ENCODE measurements at regions not wholly inside any gene's neighbourhood (a gene's known extent, or its start where the extent isn't known, plus 50 kb on each side); places are given as distances from the start of the nearest gene placed in this dataset.
"Not testable (repeated sequence)": the region's sequence is repeated elsewhere in the genome, so short reads cannot be mapped to it uniquely, and the experiment has no call there.

DNA sequence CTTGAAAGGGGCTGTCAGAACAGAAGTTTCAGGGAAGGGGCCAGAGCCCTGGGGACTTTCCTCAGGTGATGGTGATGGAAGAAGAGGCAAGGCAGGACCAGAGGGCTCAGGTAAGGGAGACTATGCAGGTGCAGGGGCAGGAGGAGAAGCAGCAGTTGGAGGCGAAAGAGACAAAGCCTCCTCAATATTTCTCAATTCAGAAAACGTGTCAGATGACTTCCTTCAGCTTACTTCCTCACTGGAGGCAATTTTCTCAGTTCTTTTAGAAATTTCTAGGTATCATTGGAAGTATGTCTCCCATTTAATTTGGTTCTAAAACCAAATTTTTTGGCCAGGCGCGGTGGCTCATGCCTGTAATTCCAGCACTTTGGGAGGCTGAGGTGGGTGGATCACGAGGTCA lies 112.4 kb downstream of the PPIAL4G start:
- not testable (repeated sequence) for H4K20me1 ChIP-seq (ENCODE audit: insufficient read depth, low read depth, low read length); H3K4me2 ChIP-seq (ENCODE audit: low read depth, low read length, poor library complexity, severe bottlenecking); H3K79me2 ChIP-seq (ENCODE audit: low read length); DNase-seq; H3K4me1 ChIP-seq (ENCODE audit: low read length); H3K9me3 ChIP-seq (ENCODE audit: low read length); H3K9ac ChIP-seq (ENCODE audit: low read length); H2AFZ ChIP-seq (ENCODE audit: low read length); H3K36me3 ChIP-seq (ENCODE audit: insufficient read depth, low read length); H3K4me3 ChIP-seq (ENCODE audit: low read length); H3K9me2 ChIP-seq (replicated peaks; ENCODE audit: insufficient read depth, low read length); H3K27me3 ChIP-seq (ENCODE audit: low read length); H3K27ac ChIP-seq (ENCODE audit: low read length)

DNA sequence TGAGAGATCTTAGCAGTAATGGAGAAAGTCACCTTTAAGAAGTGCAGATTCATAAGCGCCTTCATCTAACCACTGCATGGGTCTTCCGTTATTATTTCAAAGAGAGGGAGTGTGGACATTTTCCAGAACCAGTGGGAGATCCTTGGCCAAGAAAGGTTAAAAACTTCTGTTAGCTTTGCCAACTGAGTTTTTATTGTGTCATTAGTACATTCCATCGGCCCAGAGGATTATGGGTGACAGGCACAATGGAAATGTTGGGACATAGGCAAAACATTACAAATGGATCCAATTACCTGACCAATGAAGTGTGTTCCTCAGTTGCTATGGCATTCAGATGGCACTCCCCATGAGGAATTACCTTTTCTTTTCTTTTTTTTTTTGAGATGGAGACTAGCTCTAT lies 115.5 kb downstream of the PPIAL4G start:
- H4K20me1 ChIP-seq (ENCODE audit: insufficient read depth, low read depth, low read length), result no peaks in the 10 kb centered on the region
- H3K4me3 ChIP-seq (ENCODE audit: low read length), result no peak overlapping the region
- H3K27me3 ChIP-seq (ENCODE audit: low read length), result no peaks in the 10 kb centered on the region
- H3K9me2 ChIP-seq (replicated peaks; ENCODE audit: insufficient read depth, low read length), result no peaks in the 10 kb centered on the region
- H3K79me2 ChIP-seq (ENCODE audit: low read length), result no peaks in the 10 kb centered on the region
- H3K4me2 ChIP-seq (ENCODE audit: low read depth, low read length, poor library complexity, severe bottlenecking), result no peak overlapping the region
- no peaks in the 10 kb centered on the region for H3K36me3 ChIP-seq (ENCODE audit: insufficient read depth, low read length)
- no peak overlapping the region for H3K27ac ChIP-seq (ENCODE audit: low read length)
- no peaks in the 10 kb centered on the region for H3K4me1 ChIP-seq (ENCODE audit: low read length)
- H3K9ac ChIP-seq (ENCODE audit: low read length), result no peak overlapping the region
- H2AFZ ChIP-seq (ENCODE audit: low read length), result no peak overlapping the region
- no peak for DNase-seq
- no peaks in the 10 kb centered on the region for H3K9me3 ChIP-seq (ENCODE audit: low read length)

DNA sequence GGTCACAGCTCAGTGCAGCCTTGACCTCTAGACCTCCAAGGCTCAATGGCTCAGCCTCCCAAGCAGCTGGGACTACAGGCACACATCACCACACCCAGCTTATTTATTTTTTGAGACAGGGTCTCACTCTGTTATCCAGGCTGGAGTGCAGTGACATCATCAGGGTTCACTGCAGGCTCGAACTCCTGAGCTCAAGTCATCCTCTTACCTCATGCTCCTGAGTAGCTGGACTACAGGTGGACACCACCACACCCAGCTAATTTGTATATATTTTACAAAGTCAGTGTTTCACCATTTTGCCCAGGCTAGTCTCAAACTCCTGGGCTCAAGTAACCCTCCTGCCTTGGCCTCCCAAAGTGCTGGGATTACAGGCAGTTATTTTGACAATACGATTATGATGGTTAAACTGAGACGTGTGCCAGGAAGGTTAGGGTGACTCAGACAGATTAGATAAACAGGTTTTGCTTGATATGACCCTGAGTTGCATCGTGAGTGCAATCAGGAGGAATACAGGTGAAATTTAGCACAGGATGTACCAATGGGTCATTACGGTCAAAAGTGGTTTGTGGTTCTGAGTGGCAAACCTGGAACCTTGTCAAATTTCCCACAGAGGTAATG lies 116.9 kb downstream of the PPIAL4G start:
- not testable (repeated sequence) for H3K9me2 ChIP-seq (replicated peaks; ENCODE audit: insufficient read depth, low read length); H3K9ac ChIP-seq (ENCODE audit: low read length); H3K27ac ChIP-seq (ENCODE audit: low read length); H2AFZ ChIP-seq (ENCODE audit: low read length); H3K4me2 ChIP-seq (ENCODE audit: low read depth, low read length, poor library complexity, severe bottlenecking); DNase-seq; H3K4me1 ChIP-seq (ENCODE audit: low read length); H3K79me2 ChIP-seq (ENCODE audit: low read length); H3K9me3 ChIP-seq (ENCODE audit: low read length); H3K36me3 ChIP-seq (ENCODE audit: insufficient read depth, low read length); H3K27me3 ChIP-seq (ENCODE audit: low read length); H4K20me1 ChIP-seq (ENCODE audit: insufficient read depth, low read depth, low read length); H3K4me3 ChIP-seq (ENCODE audit: low read length)

- H3K27ac ChIP-seq (ENCODE audit: low read length); H3K9me3 ChIP-seq (ENCODE audit: low read length); H3K4me1 ChIP-seq (ENCODE audit: low read length); DNase-seq; H3K79me2 ChIP-seq (ENCODE audit: low read length); H3K9me2 ChIP-seq (replicated peaks; ENCODE audit: insufficient read depth, low read length); H3K4me3 ChIP-seq (ENCODE audit: low read length); H4K20me1 ChIP-seq (ENCODE audit: insufficient read depth, low read depth, low read length); H3K27me3 ChIP-seq (ENCODE audit: low read length); H3K9ac ChIP-seq (ENCODE audit: low read length); H2AFZ ChIP-seq (ENCODE audit: low read length); H3K36me3 ChIP-seq (ENCODE audit: insufficient read depth, low read length); H3K4me2 ChIP-seq (ENCODE audit: low read depth, low read length, poor library complexity, severe bottlenecking): not testable (repeated sequence)
Measured at GRCh38 chr1:148365151-148365550, 118.0 kb downstream of the PPIAL4G start.

DNA sequence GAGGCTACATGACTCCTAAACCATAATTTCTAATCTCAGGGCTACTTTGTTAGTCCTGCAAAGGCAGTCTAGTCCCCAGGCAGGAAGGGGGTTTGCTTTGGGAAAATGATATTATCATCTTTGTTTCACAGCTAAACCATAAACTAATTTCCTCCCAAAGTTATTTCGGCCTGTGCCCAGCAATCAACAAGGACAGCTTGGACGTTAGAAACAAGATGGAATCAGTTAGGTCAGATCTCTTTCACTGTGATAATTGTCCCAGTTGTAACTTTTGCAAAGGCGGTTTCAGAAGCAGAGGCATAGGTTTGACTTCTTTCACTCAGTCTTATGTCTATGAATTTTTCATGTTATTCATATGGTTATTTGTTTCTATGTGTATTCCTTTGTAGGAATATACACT lies 119.1 kb downstream of the PPIAL4G start:
- not testable (repeated sequence) for H3K36me3 ChIP-seq (ENCODE audit: insufficient read depth, low read length); H3K79me2 ChIP-seq (ENCODE audit: low read length); H3K27ac ChIP-seq (ENCODE audit: low read length); H3K4me1 ChIP-seq (ENCODE audit: low read length); H2AFZ ChIP-seq (ENCODE audit: low read length); H3K9me2 ChIP-seq (replicated peaks; ENCODE audit: insufficient read depth, low read length); H3K4me2 ChIP-seq (ENCODE audit: low read depth, low read length, poor library complexity, severe bottlenecking); DNase-seq; H4K20me1 ChIP-seq (ENCODE audit: insufficient read depth, low read depth, low read length); H3K9ac ChIP-seq (ENCODE audit: low read length); H3K9me3 ChIP-seq (ENCODE audit: low read length); H3K27me3 ChIP-seq (ENCODE audit: low read length); H3K4me3 ChIP-seq (ENCODE audit: low read length)

- Histone ChIP-seq H3K27ac (ENCODE audit: low read length) (no peak overlapping the region), H3K36me3 (ENCODE audit: insufficient read depth, low read length) (no peaks in the 10 kb centered on the region), H3K4me1 (ENCODE audit: low read length) (no peaks in the 10 kb centered on the region), H3K79me2 (ENCODE audit: low read length) (no peaks in the 10 kb centered on the region), H4K20me1 (ENCODE audit: insufficient read depth, low read depth, low read length) (no peaks in the 10 kb centered on the region), H3K9me2 (replicated peaks; ENCODE audit: insufficient read depth, low read length) (no peaks in the 10 kb centered on the region), H3K9me3 (ENCODE audit: low read length) (no peaks in the 10 kb centered on the region), H3K27me3 (ENCODE audit: low read length) (no peaks in the 10 kb centered on the region), H3K9ac (ENCODE audit: low read length) (no peak overlapping the region), H3K4me2 (ENCODE audit: low read depth, low read length, poor library complexity, severe bottlenecking) (no peak overlapping the region), H3K4me3 (ENCODE audit: low read length) (no peak overlapping the region), H2AFZ (ENCODE audit: low read length) (no peak overlapping the region)
- DNase-seq, result no peak
Measured at GRCh38 chr1:148363439-148363810, 119.7 kb downstream of the PPIAL4G start.

DNA sequence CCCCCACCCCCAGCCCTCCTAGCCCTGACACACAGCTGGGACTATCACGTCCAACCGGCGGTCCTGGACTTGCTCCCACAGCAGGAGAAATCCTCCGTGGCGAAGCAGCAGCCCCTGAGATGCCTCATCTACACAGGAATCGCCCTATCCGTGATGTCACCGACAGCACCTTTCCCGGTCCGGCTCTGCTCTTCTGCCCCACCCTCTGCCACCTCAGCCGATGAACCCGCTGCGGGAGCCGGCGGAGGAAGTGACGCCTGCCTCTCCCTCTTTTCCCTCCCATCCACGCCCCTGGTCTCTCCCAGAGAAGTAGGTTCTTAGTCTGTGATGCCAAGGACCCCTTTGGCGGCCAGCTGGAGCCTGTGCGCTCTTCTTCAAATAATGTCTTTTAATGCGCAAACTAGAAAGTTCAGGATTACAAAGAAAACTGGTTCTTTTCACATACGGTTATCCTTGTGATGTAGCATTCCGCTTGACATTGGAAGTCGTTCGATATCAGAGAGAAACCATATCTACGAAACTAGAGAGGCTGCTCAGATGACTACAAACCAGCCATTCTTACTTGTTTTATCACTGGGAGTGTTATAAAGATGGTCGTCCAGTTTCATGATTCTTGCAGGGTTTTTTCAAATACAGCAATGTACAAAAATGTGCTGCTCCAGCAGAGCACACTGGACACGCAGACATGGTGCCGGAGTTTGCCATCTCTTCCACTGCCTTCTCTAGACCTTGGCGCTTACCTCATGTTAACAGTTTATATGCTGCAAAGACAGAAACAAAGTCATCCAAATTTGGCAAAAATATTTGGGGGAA lies 120.3 kb downstream of the PPIAL4G start:
- no peak overlapping the region for H3K4me2 ChIP-seq (ENCODE audit: low read depth, low read length, poor library complexity, severe bottlenecking)
- H3K9me3 ChIP-seq (ENCODE audit: low read length), result no peaks in the 10 kb centered on the region
- H2AFZ ChIP-seq (ENCODE audit: low read length), result no peak overlapping the region
- no peaks in the 10 kb centered on the region for H3K36me3 ChIP-seq (ENCODE audit: insufficient read depth, low read length)
- H3K27me3 ChIP-seq (ENCODE audit: low read length), result no peaks in the 10 kb centered on the region
- no peaks in the 10 kb centered on the region for H4K20me1 ChIP-seq (ENCODE audit: insufficient read depth, low read depth, low read length)
- no peak overlapping the region for H3K9ac ChIP-seq (ENCODE audit: low read length)
- H3K4me3 ChIP-seq (ENCODE audit: low read length), result no peak overlapping the region
- H3K27ac ChIP-seq (ENCODE audit: low read length), result no peak overlapping the region
- H3K4me1 ChIP-seq (ENCODE audit: low read length), result no peaks in the 10 kb centered on the region
- DNase-seq, result no peak
- no peaks in the 10 kb centered on the region for H3K79me2 ChIP-seq (ENCODE audit: low read length)
- no peaks in the 10 kb centered on the region for H3K9me2 ChIP-seq (replicated peaks; ENCODE audit: insufficient read depth, low read length)

- no peak overlapping the region for H3K9ac ChIP-seq (ENCODE audit: low read length)
- peaks cover 3% of the 10 kb centered on the region for H3K4me1 ChIP-seq (ENCODE audit: low read length)
- H3K9me2 ChIP-seq (replicated peaks; ENCODE audit: insufficient read depth, low read length), result no peaks in the 10 kb centered on the region
- no peak overlapping the region for H3K4me2 ChIP-seq (ENCODE audit: low read depth, low read length, poor library complexity, severe bottlenecking)
- no peak overlapping the region for H2AFZ ChIP-seq (ENCODE audit: low read length)
- H3K36me3 ChIP-seq (ENCODE audit: insufficient read depth, low read length), result no peaks in the 10 kb centered on the region
- H3K79me2 ChIP-seq (ENCODE audit: low read length), result no peaks in the 10 kb centered on the region
- no peak for DNase-seq
- H3K4me3 ChIP-seq (ENCODE audit: low read length), result no peak overlapping the region
- H3K27ac ChIP-seq (ENCODE audit: low read length), result no peak overlapping the region
- no peaks in the 10 kb centered on the region for H3K27me3 ChIP-seq (ENCODE audit: low read length)
- no peaks in the 10 kb centered on the region for H4K20me1 ChIP-seq (ENCODE audit: insufficient read depth, low read depth, low read length)
- no peaks in the 10 kb centered on the region for H3K9me3 ChIP-seq (ENCODE audit: low read length)
Measured at GRCh38 chr1:148362216-148362611, 120.9 kb downstream of the PPIAL4G start.

Data from Karpas-422 (cell line).